ENCODE measurements at regions not wholly inside any gene's neighbourhood (a gene's known extent, or its start where the extent isn't known, plus 50 kb on each side); places are given as distances from the start of the nearest gene placed in this dataset.
"Not testable (repeated sequence)": the region's sequence is repeated elsewhere in the genome, so short reads cannot be mapped to it uniquely, and the experiment has no call there.

- ATAC-seq (no peak), DNase-seq (ENCODE audit: low read depth, low spot score) (no peak)
- in situ Hi-C loops (cut with HindIII; ENCODE audit: low pct_unique_long_range_greater_than_20kb, low sequenced_read_pairs) (no loop called here), intact Hi-C loops (cut with micrococcal nuclease; ENCODE audit: unreplicated experiment) (no loop called here)
- H3K4me3 ChIP-seq (ENCODE audit: low read depth in 2 of 2, low read length in 2 of 2) = no peak overlapping the region
- TF ChIP-seq POLR2AphosphoS5 (IDR thresholded peaks at IDR 0.05; ENCODE audit: low read depth, low read length) = no peak
- TF ChIP-seq TCF7L2 (IDR thresholded peaks at IDR 0.05; ENCODE audit: low read depth, low read length) = no peak
- H3K27ac ChIP-seq (ENCODE audit: low read length) = no peak overlapping the region
- no TSS peak for BruUV-seq (replicated peaks)
- CTCF ChIA-PET = no interaction called here
- no peaks in the 10 kb centered on the region for H3K9me3 ChIP-seq (ENCODE audit: control insufficient read depth, insufficient read depth, low read depth, low read length)
- H3K36me3 ChIP-seq (ENCODE audit: control insufficient read depth, insufficient read depth, low read length) = no peaks in the 10 kb centered on the region
- POLR2A ChIA-PET = no interaction called here
- no peaks in the 10 kb centered on the region for H3K27me3 ChIP-seq (ENCODE audit: control insufficient read depth, insufficient read depth, low read length)
- no peaks in the 10 kb centered on the region for H3K4me1 ChIP-seq (ENCODE audit: control insufficient read depth, insufficient read depth, low read length)
These were observed 136.3 kb upstream of the HSFY2 start for GRCh38 chrY:18909846-18910245.

GRCh38 chrY:18906198-18906597, 132.7 kb upstream of the HSFY2 start:
- H3K4me1 ChIP-seq (ENCODE audit: control insufficient read depth, insufficient read depth, low read length); ATAC-seq; DNase-seq (ENCODE audit: low read depth, low spot score); BruUV-seq (replicated peaks); intact Hi-C loops (cut with micrococcal nuclease; ENCODE audit: unreplicated experiment); CTCF ChIA-PET; H3K9me3 ChIP-seq (ENCODE audit: control insufficient read depth, insufficient read depth, low read depth, low read length); POLR2A ChIA-PET; H3K27me3 ChIP-seq (ENCODE audit: control insufficient read depth, insufficient read depth, low read length); H3K4me3 ChIP-seq (ENCODE audit: low read depth in 2 of 2, low read length in 2 of 2); H3K36me3 ChIP-seq (ENCODE audit: control insufficient read depth, insufficient read depth, low read length); H3K27ac ChIP-seq (ENCODE audit: low read length); in situ Hi-C loops (cut with HindIII; ENCODE audit: low pct_unique_long_range_greater_than_20kb, low sequenced_read_pairs): not testable (repeated sequence)

- no peak overlapping the region for H3K27ac ChIP-seq (ENCODE audit: low read length)
- DNase-seq (ENCODE audit: low read depth, low spot score) = no peak
- ChIA-PET CTCF (no interaction called here), POLR2A (no interaction called here)
- no peak for ATAC-seq
- BruUV-seq (replicated peaks) = no TSS peak
- no peaks in the 10 kb centered on the region for H3K4me1 ChIP-seq (ENCODE audit: control insufficient read depth, insufficient read depth, low read length)
- no peaks in the 10 kb centered on the region for H3K27me3 ChIP-seq (ENCODE audit: control insufficient read depth, insufficient read depth, low read length)
- TF ChIP-seq CTCF (IDR thresholded peaks at IDR 0.05) (no peak), REST (IDR thresholded peaks at IDR 0.05; ENCODE audit: insufficient read depth in 1 of 2, low read depth in 2 of 2, low read length in 1 of 2) (no peak), POLR2AphosphoS5 (IDR thresholded peaks at IDR 0.05; ENCODE audit: low read depth, low read length) (no peak), TCF7L2 (IDR thresholded peaks at IDR 0.05; ENCODE audit: low read depth, low read length) (no peak), SIN3A (IDR thresholded peaks at IDR 0.05; ENCODE audit: borderline replicate concordance, insufficient read depth, low read depth, low read length) (no peak)
- H3K4me3 ChIP-seq (ENCODE audit: low read depth in 2 of 2, low read length in 2 of 2) = no peak overlapping the region
- in situ Hi-C loops (cut with HindIII; ENCODE audit: low pct_unique_long_range_greater_than_20kb, low sequenced_read_pairs) = no loop called here
- intact Hi-C loops (cut with micrococcal nuclease; ENCODE audit: unreplicated experiment) = no loop called here
- H3K9me3 ChIP-seq (ENCODE audit: control insufficient read depth, insufficient read depth, low read depth, low read length) = no peaks in the 10 kb centered on the region
- no peaks in the 10 kb centered on the region for H3K36me3 ChIP-seq (ENCODE audit: control insufficient read depth, insufficient read depth, low read length)
These were observed 130.8 kb upstream of the HSFY2 start for GRCh38 chrY:18904296-18904695.
